ENCODE measurements at regions not wholly inside any gene's neighbourhood (a gene's known extent, or its start where the extent isn't known, plus 50 kb on each side); places are given as distances from the start of the nearest gene placed in this dataset.

GRCh38 chr1:73180397-73181189 is 898.3 kb upstream of the NEGR1 start (continued):
- no peak for TF ChIP-seq CUX1 (IDR thresholded peaks at IDR 0.05; ENCODE audit: insufficient replicate concordance, low read depth, low read length)
- TF ChIP-seq CHD4 (IDR thresholded peaks at IDR 0.05) = no peak
- no peak for TF ChIP-seq KDM1A (IDR thresholded peaks at IDR 0.05; ENCODE audit: borderline replicate concordance)
- no peak for TF ChIP-seq MXI1 (IDR thresholded peaks at IDR 0.05; ENCODE audit: low read depth, low read length)
- no peak for TF ChIP-seq EP300 (IDR thresholded peaks at IDR 0.05; ENCODE audit: borderline replicate concordance in 1 of 2, control insufficient read depth in 1 of 2, low read depth in 2 of 2, low read length in 2 of 2)
- TF ChIP-seq CBFB (IDR thresholded peaks at IDR 0.05; ENCODE audit: low read depth) = no peak
- TF ChIP-seq BHLHE40 (IDR thresholded peaks at IDR 0.05; ENCODE audit: borderline replicate concordance in 1 of 2, low read depth in 2 of 2, low read length in 1 of 2) = no peak
- TF ChIP-seq YBX1 (IDR thresholded peaks at IDR 0.05) = no peak
- TF ChIP-seq, protein P1, sequence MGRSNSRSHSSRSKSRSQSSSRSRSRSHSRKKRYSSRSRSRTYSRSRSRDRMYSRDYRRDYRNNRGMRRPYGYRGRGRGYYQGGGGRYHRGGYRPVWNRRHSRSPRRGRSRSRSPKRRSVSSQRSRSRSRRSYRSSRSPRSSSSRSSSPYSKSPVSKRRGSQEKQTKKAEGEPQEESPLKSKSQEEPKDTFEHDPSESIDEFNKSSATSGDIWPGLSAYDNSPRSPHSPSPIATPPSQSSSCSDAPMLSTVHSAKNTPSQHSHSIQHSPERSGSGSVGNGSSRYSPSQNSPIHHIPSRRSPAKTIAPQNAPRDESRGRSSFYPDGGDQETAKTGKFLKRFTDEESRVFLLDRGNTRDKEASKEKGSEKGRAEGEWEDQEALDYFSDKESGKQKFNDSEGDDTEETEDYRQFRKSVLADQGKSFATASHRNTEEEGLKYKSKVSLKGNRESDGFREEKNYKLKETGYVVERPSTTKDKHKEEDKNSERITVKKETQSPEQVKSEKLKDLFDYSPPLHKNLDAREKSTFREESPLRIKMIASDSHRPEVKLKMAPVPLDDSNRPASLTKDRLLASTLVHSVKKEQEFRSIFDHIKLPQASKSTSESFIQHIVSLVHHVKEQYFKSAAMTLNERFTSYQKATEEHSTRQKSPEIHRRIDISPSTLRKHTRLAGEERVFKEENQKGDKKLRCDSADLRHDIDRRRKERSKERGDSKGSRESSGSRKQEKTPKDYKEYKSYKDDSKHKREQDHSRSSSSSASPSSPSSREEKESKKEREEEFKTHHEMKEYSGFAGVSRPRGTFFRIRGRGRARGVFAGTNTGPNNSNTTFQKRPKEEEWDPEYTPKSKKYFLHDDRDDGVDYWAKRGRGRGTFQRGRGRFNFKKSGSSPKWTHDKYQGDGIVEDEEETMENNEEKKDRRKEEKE (IDR thresholded peaks at IDR 0.05) = no peak
